ENCODE measurements at regions not wholly inside any gene's neighbourhood (a gene's known extent, or its start where the extent isn't known, plus 50 kb on each side); places are given as distances from the start of the nearest gene placed in this dataset.

DNA sequence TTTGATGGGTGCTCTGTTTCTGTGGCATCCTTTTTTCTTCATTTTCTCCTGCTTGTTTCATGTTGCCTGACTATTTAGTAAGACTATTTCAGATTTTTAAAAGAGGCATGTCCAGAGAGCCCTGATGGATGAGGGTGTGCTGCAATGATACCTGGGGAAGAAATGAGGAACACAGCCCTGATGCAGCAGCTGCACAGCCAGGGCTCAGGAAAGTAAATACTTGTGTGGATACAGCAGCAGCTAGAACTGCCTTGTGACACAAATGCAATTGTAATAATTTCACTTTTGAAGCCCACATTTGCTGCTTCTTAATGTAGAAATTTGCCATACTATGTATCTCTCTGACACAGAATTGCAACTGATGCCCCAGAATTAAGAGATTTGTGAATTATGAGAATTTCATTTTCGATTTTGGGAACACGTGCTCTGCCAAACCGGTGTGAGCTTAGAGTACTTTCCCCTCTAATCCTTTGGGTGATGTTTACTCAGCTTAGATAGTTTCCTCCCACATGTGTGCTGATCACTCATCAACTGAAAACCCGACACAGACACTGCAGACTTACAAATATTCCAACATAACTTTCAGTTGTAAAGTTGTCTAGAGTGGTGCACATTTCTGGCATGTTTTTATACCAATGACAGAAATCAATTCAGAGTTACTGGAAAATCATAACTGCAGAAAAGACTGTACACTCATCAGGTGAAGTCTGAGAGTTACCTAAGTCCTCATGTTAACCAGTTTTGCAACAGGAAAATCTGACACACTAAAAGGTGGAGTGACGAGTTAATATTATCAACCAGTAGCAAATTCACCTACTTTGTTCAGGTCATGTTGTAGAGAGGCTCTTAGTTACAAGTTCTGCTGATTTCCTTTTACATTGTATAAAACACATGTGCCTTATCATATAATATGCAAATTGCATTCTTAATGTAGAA is 383.4 kb downstream of the CBLN2 start:
- H3K27ac Mint-ChIP-seq = no peak overlapping the region
- peaks cover 5% of the 10 kb centered on the region for H3K9me3 Mint-ChIP-seq
- intact Hi-C loops (cut with micrococcal nuclease) = no loop called here
- no peak for DNase-seq
- POLR2A ChIA-PET = no interaction called here
- CTCF ChIA-PET = no interaction called here
- H3K4me1 Mint-ChIP-seq (ENCODE audit: low read depth) = no peaks in the 10 kb centered on the region
- H3K4me3 Mint-ChIP-seq = no peak overlapping the region
- no peaks in the 10 kb centered on the region for H3K36me3 Mint-ChIP-seq
- no peaks in the 10 kb centered on the region for H3K27me3 Mint-ChIP-seq

GRCh38 chr18:72155327-72155726 is 388.8 kb downstream of the CBLN2 start:
- Mint-ChIP-seq H3K27me3 (no peaks in the 10 kb centered on the region), H3K4me1 (ENCODE audit: low read depth) (no peaks in the 10 kb centered on the region), H3K27ac (no peak overlapping the region), H3K9me3 (peaks cover 5% of the 10 kb centered on the region), H3K36me3 (no peaks in the 10 kb centered on the region), H3K4me3 (no peak overlapping the region)
- ChIA-PET CTCF (no interaction called here), POLR2A (no interaction called here)
- intact Hi-C loops (cut with micrococcal nuclease) = no loop called here
- no peak for DNase-seq

- Mint-ChIP-seq H3K4me3 (no peak overlapping the region), H3K9me3 (peaks cover 5% of the 10 kb centered on the region), H3K36me3 (no peaks in the 10 kb centered on the region), H3K4me1 (ENCODE audit: low read depth) (no peaks in the 10 kb centered on the region), H3K27me3 (no peaks in the 10 kb centered on the region), H3K27ac (no peak overlapping the region)
- no peak for DNase-seq
- CTCF ChIA-PET = no interaction called here
- POLR2A ChIA-PET = no interaction called here
- intact Hi-C loops (cut with micrococcal nuclease) = no loop called here
Observed at GRCh38 chr18:72154926-72155325, 389.2 kb downstream of the CBLN2 start.

DNA sequence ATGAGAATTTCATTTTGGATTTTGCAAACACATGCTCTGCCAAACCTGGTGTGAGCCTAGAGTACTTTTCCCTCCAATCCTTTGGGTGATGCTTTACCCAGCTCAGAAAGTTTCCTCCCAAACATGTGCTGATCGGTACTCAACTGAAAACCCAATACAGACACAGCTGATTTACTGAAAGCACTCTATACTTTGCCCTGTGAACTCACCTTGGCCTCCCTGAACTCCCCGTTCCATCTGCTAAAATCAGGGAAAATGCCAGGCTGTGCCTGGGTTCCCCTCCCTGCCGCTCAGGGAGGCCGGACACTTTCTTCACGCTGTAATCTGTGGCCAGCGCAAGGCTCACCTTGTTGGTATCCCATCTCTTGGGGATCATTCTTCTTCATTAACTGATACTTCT is 391.2 kb downstream of the CBLN2 start:
- Mint-ChIP-seq H3K4me1 (ENCODE audit: low read depth) (no peaks in the 10 kb centered on the region), H3K27me3 (no peaks in the 10 kb centered on the region), H3K27ac (no peak overlapping the region), H3K4me3 (no peak overlapping the region), H3K36me3 (no peaks in the 10 kb centered on the region), H3K9me3 (peaks cover 10% of the 10 kb centered on the region)
- ChIA-PET CTCF (no interaction called here), POLR2A (no interaction called here)
- DNase-seq = no peak
- intact Hi-C loops (cut with micrococcal nuclease) = no loop called here

- intact Hi-C loops (cut with micrococcal nuclease) = no loop called here
- CTCF ChIA-PET = no interaction called here
Observed at GRCh38 chr18:72147830-72148229, 396.3 kb downstream of the CBLN2 start.

DNA sequence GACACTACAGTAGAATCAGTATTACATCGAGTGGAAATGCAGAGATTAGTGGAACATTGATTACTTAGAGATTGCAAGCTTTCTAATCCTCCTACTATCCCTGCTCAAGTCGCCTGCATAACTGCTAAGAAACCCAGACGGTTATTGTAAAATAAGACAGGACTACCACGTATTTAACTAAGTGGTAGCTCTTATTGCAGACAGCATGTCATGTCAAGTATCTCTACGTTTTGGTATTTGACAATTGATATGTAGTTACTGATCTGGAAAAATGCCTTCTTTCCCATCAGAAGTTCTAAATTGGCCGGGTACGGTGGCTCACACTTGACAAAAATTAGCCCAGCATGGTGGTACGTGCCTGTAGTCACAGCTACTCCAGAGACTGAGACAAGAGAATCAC is 404.1 kb downstream of the CBLN2 start:
- Mint-ChIP-seq H3K36me3 (no peaks in the 10 kb centered on the region), H3K4me3 (no peak overlapping the region), H3K27me3 (no peaks in the 10 kb centered on the region), H3K9me3 (peaks cover 15% of the 10 kb centered on the region), H3K27ac (no peak overlapping the region), H3K4me1 (ENCODE audit: low read depth) (no peaks in the 10 kb centered on the region)
- no peak for DNase-seq
- CTCF ChIA-PET = no interaction called here
- POLR2A ChIA-PET = no interaction called here
- intact Hi-C loops (cut with micrococcal nuclease) = no loop called here

More at GRCh38 chr18:72147830-72148229, 396.3 kb downstream of the CBLN2 start:
- H3K4me1 Mint-ChIP-seq (ENCODE audit: low read depth) = no peaks in the 10 kb centered on the region
- no peaks in the 10 kb centered on the region for H3K27me3 Mint-ChIP-seq
- H3K27ac Mint-ChIP-seq = no peak overlapping the region
- POLR2A ChIA-PET = no interaction called here
- no peak for DNase-seq
- no peak overlapping the region for H3K4me3 Mint-ChIP-seq
- H3K36me3 Mint-ChIP-seq = no peaks in the 10 kb centered on the region
- H3K9me3 Mint-ChIP-seq = peaks cover 6% of the 10 kb centered on the region

GRCh38 chr18:72128649-72129048 is 415.5 kb downstream of the CBLN2 start:
- DNase-seq = no peak
- no peaks in the 10 kb centered on the region for H3K27me3 Mint-ChIP-seq
- intact Hi-C loops (cut with micrococcal nuclease) = no loop called here
- no peak overlapping the region for H3K4me3 Mint-ChIP-seq
- H3K36me3 Mint-ChIP-seq = no peaks in the 10 kb centered on the region
- CTCF ChIA-PET = interaction anchor here (0.7 kb wide), 1 partner anchor 143 kb away, joined by 3 read pairs; no protein-coding TSS in a partner anchor
- no peaks in the 10 kb centered on the region for H3K4me1 Mint-ChIP-seq (ENCODE audit: low read depth)
- H3K9me3 Mint-ChIP-seq = no peaks in the 10 kb centered on the region
- H3K27ac Mint-ChIP-seq = no peak overlapping the region
- POLR2A ChIA-PET = no interaction called here

GRCh38 chr18:72122103-72122502 is 422.0 kb downstream of the CBLN2 start:
- no peaks in the 10 kb centered on the region for H3K27me3 Mint-ChIP-seq
- no peak overlapping the region for H3K27ac Mint-ChIP-seq
- no peaks in the 10 kb centered on the region for H3K36me3 Mint-ChIP-seq
- CTCF ChIA-PET = no interaction called here
- intact Hi-C loops (cut with micrococcal nuclease) = no loop called here
- H3K4me1 Mint-ChIP-seq (ENCODE audit: low read depth) = no peaks in the 10 kb centered on the region
- no peak for DNase-seq
- POLR2A ChIA-PET = no interaction called here
- no peak overlapping the region for H3K4me3 Mint-ChIP-seq
- H3K9me3 Mint-ChIP-seq = peaks cover 5% of the 10 kb centered on the region

- intact Hi-C loops (cut with micrococcal nuclease) = no loop called here
- H3K4me3 Mint-ChIP-seq = no peak overlapping the region
Observed at GRCh38 chr18:72119082-72119481, 425.1 kb downstream of the CBLN2 start.

DNA sequence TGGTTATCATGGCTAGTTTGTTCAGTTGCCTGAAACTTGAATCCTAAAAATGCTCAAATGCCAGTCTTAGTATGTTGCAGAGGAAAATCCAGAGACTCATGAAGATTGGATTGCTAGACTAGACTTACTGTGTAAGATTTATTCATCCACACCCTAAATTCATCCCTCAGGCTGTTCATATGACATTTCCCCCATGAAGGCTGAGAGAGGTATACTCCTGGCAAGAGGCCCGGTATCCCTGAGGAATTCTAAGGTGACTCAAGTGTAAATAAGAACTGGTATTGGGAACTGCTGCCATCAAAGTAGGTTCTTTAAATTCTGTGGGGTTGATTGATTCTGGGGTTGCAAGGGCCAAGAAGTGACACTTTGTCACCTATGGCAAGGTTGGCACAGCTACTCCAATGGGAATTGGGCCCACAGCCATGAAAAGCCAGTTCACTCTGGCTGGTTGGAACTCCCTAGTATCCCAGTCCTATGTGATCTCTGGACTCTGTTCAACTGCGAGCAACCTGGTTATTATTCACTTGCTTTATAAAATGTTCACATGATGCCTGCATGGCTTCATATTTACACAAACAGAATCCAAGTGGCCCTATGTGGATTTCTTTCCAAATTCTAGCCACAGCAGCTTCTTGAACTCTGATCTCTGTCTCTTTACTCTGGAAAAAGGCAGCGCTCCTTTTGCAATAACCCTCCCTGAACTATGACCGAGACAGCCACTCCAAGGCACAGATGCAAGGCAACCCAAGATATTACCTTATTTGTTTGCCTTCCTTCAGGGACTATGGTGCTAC is 429.1 kb downstream of the CBLN2 start:
- Mint-ChIP-seq H3K36me3 (no peaks in the 10 kb centered on the region), H3K27me3 (no peaks in the 10 kb centered on the region), H3K9me3 (peaks cover 7% of the 10 kb centered on the region), H3K4me3 (no peak overlapping the region), H3K4me1 (ENCODE audit: low read depth) (no peaks in the 10 kb centered on the region), H3K27ac (no peak overlapping the region)
- ChIA-PET POLR2A (no interaction called here), CTCF (no interaction called here)
- intact Hi-C loops (cut with micrococcal nuclease) = no loop called here
- DNase-seq = no peak

More at GRCh38 chr18:72119082-72119481, 425.1 kb downstream of the CBLN2 start:
- Mint-ChIP-seq H3K4me1 (ENCODE audit: low read depth) (no peaks in the 10 kb centered on the region), H3K27me3 (no peaks in the 10 kb centered on the region), H3K27ac (no peak overlapping the region), H3K36me3 (no peaks in the 10 kb centered on the region), H3K9me3 (peaks cover 7% of the 10 kb centered on the region)
- CTCF ChIA-PET = no interaction called here
- POLR2A ChIA-PET = no interaction called here
- DNase-seq = no peak

GRCh38 chr18:72107647-72108383 is 436.3 kb downstream of the CBLN2 start:
- no peak for DNase-seq
- H3K27ac Mint-ChIP-seq = no peak overlapping the region
- H3K36me3 Mint-ChIP-seq = no peaks in the 10 kb centered on the region
- POLR2A ChIA-PET = no interaction called here
- H3K27me3 Mint-ChIP-seq = no peaks in the 10 kb centered on the region
- no peak overlapping the region for H3K4me3 Mint-ChIP-seq
- CTCF ChIA-PET = no interaction called here
- H3K4me1 Mint-ChIP-seq (ENCODE audit: low read depth) = no peaks in the 10 kb centered on the region
- intact Hi-C loops (cut with micrococcal nuclease) = no loop called here
- H3K9me3 Mint-ChIP-seq = peaks cover 2% of the 10 kb centered on the region

DNA sequence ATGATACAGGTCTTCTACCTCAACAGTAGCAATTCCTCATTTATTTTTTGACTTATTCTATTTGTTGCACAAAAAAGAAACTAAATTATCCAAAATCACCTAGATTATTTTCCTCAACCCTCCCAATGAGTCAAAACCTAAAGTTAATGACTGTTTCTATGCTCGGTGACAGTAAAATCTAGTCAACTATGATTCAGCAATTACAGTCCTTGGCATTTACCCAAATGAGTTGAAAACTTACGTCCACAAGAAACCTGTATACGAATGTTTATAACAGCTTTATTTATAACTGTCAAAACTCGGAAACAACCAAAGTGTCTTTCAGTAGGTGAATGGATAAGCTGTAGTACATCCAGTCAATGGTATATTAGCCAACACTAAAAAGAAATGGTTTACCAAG is 439.3 kb downstream of the CBLN2 start:
- DNase-seq = no peak
- peaks cover 4% of the 10 kb centered on the region for H3K9me3 Mint-ChIP-seq
- H3K4me3 Mint-ChIP-seq = no peak overlapping the region
- intact Hi-C loops (cut with micrococcal nuclease) = no loop called here
- ChIA-PET CTCF (no interaction called here), POLR2A (no interaction called here)
- H3K27me3 Mint-ChIP-seq = no peaks in the 10 kb centered on the region
- no peaks in the 10 kb centered on the region for H3K4me1 Mint-ChIP-seq (ENCODE audit: low read depth)
- H3K27ac Mint-ChIP-seq = no peak overlapping the region
- no peaks in the 10 kb centered on the region for H3K36me3 Mint-ChIP-seq

Measured in activated CD4-positive, alpha-beta memory T cell treated with anti-CD3 and anti-CD28 coated beads for 36 hours (primary cell).